MCF 10A (cell line): ENCODE measurements at regions not wholly inside any gene's neighbourhood (a gene's known extent, or its start where the extent isn't known, plus 50 kb on each side); places are given as distances from the start of the nearest gene placed in this dataset.

Experiments used
- BruUV-seq: library from RNA; stranded (reverse); fragments of 400-500 nt; replicated peaks from 2 replicates; lab custom pipeline; 2021; lab: Mats Ljungman, UMichigan
- CTCF ChIA-PET: fragments of 300-600 bp; sonication (Branson Sonifier 250); formaldehyde crosslinking; extraction: SDS; loops from one replicate; lab custom pipeline; 2021; ENCODE audit warnings: antibody characterized with exemption, inconsistent platforms; lab: Yijun Ruan, JAX
- POLR2A ChIA-PET: fragments of 300-600, 350-650 bp; sonication (Branson Sonifier 250); formaldehyde crosslinking; extraction: SDS; loops from one replicate; lab custom pipeline; 2020; ENCODE audit warnings: antibody characterized with exemption, inconsistent platforms; lab: Yijun Ruan, JAX
- DNase-seq: peaks from one replicate; pipeline ENCODE4 v3.0.0-alpha.2; 2018; ENCODE audit not compliant: unreplicated experiment
- H3K27ac Mint-ChIP-seq: one replicate; pipeline ENCODE4 v1.8.0; 2022; ENCODE audit warnings: mild to moderate bottlenecking, low read depth, mixed read lengths; ENCODE audit not compliant: unreplicated experiment
- H3K27me3 Mint-ChIP-seq: one replicate; pipeline ENCODE4 v1.8.0; 2022; ENCODE audit warnings: mixed read lengths; ENCODE audit not compliant: insufficient read depth, unreplicated experiment
- H3K36me3 Mint-ChIP-seq: one replicate; pipeline ENCODE4 v1.8.0; 2022; ENCODE audit warnings: mild to moderate bottlenecking, moderate library complexity, mixed read lengths; ENCODE audit not compliant: insufficient read depth, unreplicated experiment
- H3K4me1 Mint-ChIP-seq: one replicate; pipeline ENCODE4 v1.8.0; 2022; ENCODE audit warnings: mixed read lengths; ENCODE audit not compliant: insufficient read depth, unreplicated experiment
- H3K4me3 Mint-ChIP-seq: one replicate; pipeline ENCODE4 v1.8.0; 2022; ENCODE audit warnings: mild to moderate bottlenecking, moderate library complexity, mixed read lengths; ENCODE audit not compliant: unreplicated experiment
- H3K9me3 Mint-ChIP-seq: one replicate; pipeline ENCODE4 v1.8.0; 2022; ENCODE audit warnings: mixed read lengths; ENCODE audit not compliant: unreplicated experiment
- intact Hi-C: fragments of 100-400 bp; cut with micrococcal nuclease; formaldehyde crosslinking; loops from 2 replicates; pipeline ENCODE4 v1.14.1; 2022
- TF ChIP-seq, protein P1 (sequence below): fragments of 200-600 bp; IDR thresholded peaks from one replicate; pipeline ENCODE4 v1.8.0; 2022; ENCODE audit warnings: antibody characterized with exemption, mild to moderate bottlenecking; ENCODE audit not compliant: unreplicated experiment

DNA sequence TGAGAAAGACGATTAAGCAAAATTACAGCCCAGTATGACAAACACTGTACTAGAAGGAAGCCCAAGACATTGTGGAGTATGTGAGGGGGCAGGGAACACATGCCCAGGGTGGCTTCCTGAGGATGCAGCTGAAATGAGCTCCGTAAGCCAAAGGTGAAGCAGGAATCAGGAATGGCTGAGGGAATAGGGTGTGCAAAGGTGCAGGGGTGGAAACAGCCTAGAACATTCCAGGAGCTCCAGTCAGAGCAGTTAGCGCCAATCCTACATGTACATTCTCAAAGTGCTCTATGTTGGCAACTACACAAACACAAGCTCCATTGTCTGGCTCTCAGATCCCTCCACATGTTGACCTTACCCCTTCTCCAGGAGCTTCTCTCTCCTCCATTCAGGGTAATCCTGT is 257.9 kb downstream of the MAN2A1 start:
- intact Hi-C loops, result no loop called here
- Mint-ChIP-seq H3K27ac (no peak overlapping the region), H3K4me3 (no peak overlapping the region), H3K36me3 (no peaks in the 10 kb centered on the region), H3K27me3 (no peaks in the 10 kb centered on the region), H3K9me3 (no peaks in the 10 kb centered on the region), H3K4me1 (no peaks in the 10 kb centered on the region)
- no TSS peak for BruUV-seq
- ChIA-PET POLR2A (interaction anchor here (0.6 kb wide), 1 partner anchor 10 kb away, joined by 3 read pairs; no protein-coding TSS in a partner anchor), CTCF (no interaction called here)
- DNase-seq, result no peak
- TF ChIP-seq, protein P1, sequence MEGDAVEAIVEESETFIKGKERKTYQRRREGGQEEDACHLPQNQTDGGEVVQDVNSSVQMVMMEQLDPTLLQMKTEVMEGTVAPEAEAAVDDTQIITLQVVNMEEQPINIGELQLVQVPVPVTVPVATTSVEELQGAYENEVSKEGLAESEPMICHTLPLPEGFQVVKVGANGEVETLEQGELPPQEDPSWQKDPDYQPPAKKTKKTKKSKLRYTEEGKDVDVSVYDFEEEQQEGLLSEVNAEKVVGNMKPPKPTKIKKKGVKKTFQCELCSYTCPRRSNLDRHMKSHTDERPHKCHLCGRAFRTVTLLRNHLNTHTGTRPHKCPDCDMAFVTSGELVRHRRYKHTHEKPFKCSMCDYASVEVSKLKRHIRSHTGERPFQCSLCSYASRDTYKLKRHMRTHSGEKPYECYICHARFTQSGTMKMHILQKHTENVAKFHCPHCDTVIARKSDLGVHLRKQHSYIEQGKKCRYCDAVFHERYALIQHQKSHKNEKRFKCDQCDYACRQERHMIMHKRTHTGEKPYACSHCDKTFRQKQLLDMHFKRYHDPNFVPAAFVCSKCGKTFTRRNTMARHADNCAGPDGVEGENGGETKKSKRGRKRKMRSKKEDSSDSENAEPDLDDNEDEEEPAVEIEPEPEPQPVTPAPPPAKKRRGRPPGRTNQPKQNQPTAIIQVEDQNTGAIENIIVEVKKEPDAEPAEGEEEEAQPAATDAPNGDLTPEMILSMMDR, result no peak

DNA sequence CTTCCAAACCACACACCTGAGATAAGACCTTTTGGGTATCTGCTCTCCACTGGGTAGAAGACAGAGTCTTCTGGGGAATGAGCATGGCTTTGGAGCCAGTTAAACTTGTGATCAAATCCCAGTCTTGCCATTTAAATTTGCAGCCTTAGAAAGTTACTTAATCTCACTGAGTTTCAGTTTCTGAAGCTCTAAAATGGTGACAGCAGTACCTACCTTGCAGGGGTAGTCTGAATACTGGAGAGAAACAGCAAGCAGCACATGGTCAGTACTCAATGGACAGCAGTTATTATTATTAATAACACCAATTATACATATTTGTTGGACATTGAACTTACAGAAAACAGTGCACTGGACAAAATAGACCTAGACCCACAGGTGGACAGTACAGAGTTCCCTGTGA is 260.9 kb downstream of the MAN2A1 start:
- Mint-ChIP-seq H3K4me1 (no peaks in the 10 kb centered on the region), H3K9me3 (no peaks in the 10 kb centered on the region), H3K4me3 (no peak overlapping the region), H3K27me3 (no peaks in the 10 kb centered on the region), H3K27ac (no peak overlapping the region), H3K36me3 (no peaks in the 10 kb centered on the region)
- ChIA-PET CTCF (interaction anchor here (1.0 to 1.2 kb wide), 2 partner anchors 9 to 104 kb away, joined by 3 to 4 read pairs; no protein-coding TSS in a partner anchor), POLR2A (no interaction called here)
- no TSS peak for BruUV-seq
- no peak for DNase-seq
- TF ChIP-seq, protein P1, result no peak
- intact Hi-C loops, result no loop called here

DNA sequence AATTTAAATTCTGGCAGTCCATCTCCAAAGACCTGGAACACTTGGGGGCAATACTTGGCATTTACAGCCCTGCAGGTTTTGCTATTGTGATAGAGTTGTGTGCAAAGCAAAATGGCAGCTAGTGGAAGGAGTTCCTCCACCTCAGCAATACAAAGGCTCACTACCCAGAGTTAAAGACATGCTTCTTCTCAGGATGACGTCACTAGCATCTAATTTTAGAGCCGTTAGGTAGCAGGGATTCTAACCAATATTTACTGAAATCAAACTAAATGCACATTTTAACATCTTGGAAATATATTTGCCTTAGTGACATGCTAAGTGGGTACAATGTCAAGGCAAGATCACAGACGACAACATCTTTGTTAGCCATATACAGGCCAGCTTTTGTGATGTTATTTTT is 261.6 kb downstream of the MAN2A1 start:
- Mint-ChIP-seq H3K27ac (no peak overlapping the region), H3K4me1 (no peaks in the 10 kb centered on the region), H3K27me3 (no peaks in the 10 kb centered on the region), H3K36me3 (no peaks in the 10 kb centered on the region), H3K9me3 (no peaks in the 10 kb centered on the region), H3K4me3 (no peak overlapping the region)
- BruUV-seq, result no TSS peak
- ChIA-PET CTCF (interaction anchor here (1.0 kb wide), 1 partner anchor 10 kb away, joined by 4 read pairs; no protein-coding TSS in a partner anchor), POLR2A (no interaction called here)
- DNase-seq, result no peak
- TF ChIP-seq, protein P1, result no peak
- intact Hi-C loops, result no loop called here

DNA sequence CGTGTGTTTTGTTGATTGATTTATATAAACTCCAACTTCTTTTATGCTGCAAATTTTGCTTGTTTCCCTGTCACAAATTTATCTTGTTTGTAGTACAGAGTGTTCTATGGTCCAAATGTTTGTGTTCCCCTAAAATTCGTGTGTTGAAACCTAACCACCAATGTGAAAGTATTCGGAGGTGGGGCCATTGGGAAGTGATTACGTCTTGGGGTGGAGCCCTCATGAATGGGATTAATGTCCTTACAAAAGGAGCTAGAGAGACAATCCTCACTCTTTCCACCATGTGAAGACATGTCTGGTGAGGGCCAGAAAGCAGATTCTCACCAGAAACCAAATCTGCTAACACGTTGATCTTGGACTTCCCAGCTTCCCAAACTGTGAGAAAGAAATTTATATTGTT is 262.0 kb downstream of the MAN2A1 start:
- Mint-ChIP-seq H3K27ac (no peak overlapping the region), H3K9me3 (no peaks in the 10 kb centered on the region), H3K4me3 (no peak overlapping the region), H3K27me3 (no peaks in the 10 kb centered on the region), H3K36me3 (no peaks in the 10 kb centered on the region), H3K4me1 (no peaks in the 10 kb centered on the region)
- BruUV-seq, result no TSS peak
- CTCF ChIA-PET, result interaction anchor here (1.0 kb wide), 1 partner anchor 10 kb away, joined by 4 read pairs; no protein-coding TSS in a partner anchor
- TF ChIP-seq, protein P1, result no peak
- DNase-seq, result no peak
- intact Hi-C loops, result no loop called here
- POLR2A ChIA-PET, result interaction anchor here (0.7 kb wide), 1 partner anchor 261 kb away, joined by 3 read pairs; no protein-coding TSS in a partner anchor
